ENCODE measurements at regions not wholly inside any gene's neighbourhood (a gene's known extent, or its start where the extent isn't known, plus 50 kb on each side); places are given as distances from the start of the nearest gene placed in this dataset.
"Not testable (repeated sequence)": the region's sequence is repeated elsewhere in the genome, so short reads cannot be mapped to it uniquely, and the experiment has no call there.

GRCh38 chr3:6697285-6697684 is 163.6 kb upstream of the GRM7 start:
- intact Hi-C loops (cut with DNase I), result no loop called here
- Histone ChIP-seq H3K27ac (no peak overlapping the region), H3K36me3 (no peaks in the 10 kb centered on the region), H3K9me3 (no peaks in the 10 kb centered on the region), H3K4me3 (replicated peaks in 1 of 3) (no peak overlapping the region), H3K4me1 (no peaks in the 10 kb centered on the region), H3K27me3 (no peaks in the 10 kb centered on the region)
- 88 to 91% methylated on average over 3 of the region's 3 CpGs for WGBS, 2 donors
- TF ChIP-seq CTCF (IDR thresholded peaks at IDR 0.05) (no peak), POLR2A (IDR thresholded peaks at IDR 0.05) (no peak)
- no peak for DNase-seq

GRCh38 chr3:6697722-6698121 is 163.2 kb upstream of the GRM7 start:
- H3K36me3 ChIP-seq, result no peaks in the 10 kb centered on the region
- TF ChIP-seq POLR2A (IDR thresholded peaks at IDR 0.05), result no peak
- no peak for TF ChIP-seq CTCF (IDR thresholded peaks at IDR 0.05)
- WGBS, 2 donors, result 86 to 88% methylated on average over 6 of the region's 6 CpGs
- H3K9me3 ChIP-seq, result no peaks in the 10 kb centered on the region
- intact Hi-C loops (cut with DNase I), result no loop called here
- no peaks in the 10 kb centered on the region for H3K27me3 ChIP-seq
- H3K4me3 ChIP-seq (replicated peaks in 1 of 3), result no peak overlapping the region
- DNase-seq, result no peak
- H3K27ac ChIP-seq, result no peak overlapping the region
- H3K4me1 ChIP-seq, result no peaks in the 10 kb centered on the region

DNA sequence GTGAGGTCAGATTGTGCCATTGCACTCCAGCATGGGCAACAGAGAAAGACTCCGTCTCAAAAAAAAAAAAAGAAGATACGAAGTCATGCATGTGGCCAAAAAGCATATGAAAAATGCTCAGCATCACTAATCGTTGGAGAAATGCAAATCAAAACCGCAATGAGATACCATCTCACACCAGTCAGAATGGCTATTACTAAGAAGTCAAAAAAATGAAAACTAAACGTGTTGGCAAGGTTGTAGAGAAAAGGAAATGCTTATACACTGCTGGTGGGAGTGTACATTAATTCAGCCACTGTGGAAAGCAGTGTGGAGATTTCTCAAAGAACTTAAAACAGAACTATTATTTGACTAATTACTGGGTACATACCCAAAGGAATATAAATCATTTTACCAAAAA is 156.1 kb upstream of the GRM7 start:
- intact Hi-C loops (cut with DNase I); H3K9me3 ChIP-seq; H3K27me3 ChIP-seq; H3K27ac ChIP-seq; H3K36me3 ChIP-seq; H3K4me1 ChIP-seq; H3K4me3 ChIP-seq (replicated peaks in 1 of 3); DNase-seq: not testable (repeated sequence)
- WGBS, 2 donors, result 69 to 71% methylated on average over 5 of the region's 5 CpGs

DNA sequence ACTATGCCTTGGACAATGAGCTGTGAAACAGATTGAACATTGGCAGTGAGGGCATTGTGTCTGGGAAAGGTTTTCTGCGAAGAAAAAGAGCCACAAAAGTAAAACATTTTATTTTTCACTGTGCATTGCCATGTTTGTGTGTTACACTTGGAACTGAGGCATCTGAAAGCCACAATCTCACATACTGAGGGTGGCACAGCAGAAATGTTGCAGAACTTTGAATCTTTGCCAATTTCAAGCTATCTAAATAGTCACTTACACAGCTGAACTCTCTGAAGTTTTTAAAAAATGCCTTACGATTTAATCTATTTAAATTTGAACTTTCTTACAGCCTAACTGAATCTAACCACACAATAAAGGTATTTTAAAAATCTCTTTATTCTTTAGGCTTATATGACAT is 154.1 kb upstream of the GRM7 start:
- Histone ChIP-seq H3K4me1 (no peaks in the 10 kb centered on the region), H3K4me3 (replicated peaks in 1 of 3) (no peak overlapping the region), H3K9me3 (no peaks in the 10 kb centered on the region), H3K27ac (no peak overlapping the region), H3K27me3 (no peaks in the 10 kb centered on the region), H3K36me3 (no peaks in the 10 kb centered on the region)
- no peak for DNase-seq
- 41 to 55% methylated on average over 2 of the region's 2 CpGs for WGBS, 2 donors
- intact Hi-C loops (cut with DNase I), result no loop called here
- TF ChIP-seq CTCF (IDR thresholded peaks at IDR 0.05), result no peak
- TF ChIP-seq POLR2A (IDR thresholded peaks at IDR 0.05), result no peak

- WGBS, 2 donors, result 61 to 70% methylated on average over 6 of the region's 6 CpGs
- Histone ChIP-seq H3K36me3 (no peaks in the 10 kb centered on the region), H3K27ac (no peak overlapping the region), H3K4me1 (no peaks in the 10 kb centered on the region), H3K4me3 (replicated peaks in 1 of 3) (no peak overlapping the region), H3K9me3 (no peaks in the 10 kb centered on the region), H3K27me3 (no peaks in the 10 kb centered on the region)
- TF ChIP-seq POLR2A (IDR thresholded peaks at IDR 0.05), result no peak
- TF ChIP-seq CTCF (IDR thresholded peaks at IDR 0.05), result no peak
- DNase-seq, result no peak
- intact Hi-C loops (cut with DNase I), result no loop called here
Observed at GRCh38 chr3:6709178-6709577, 151.7 kb upstream of the GRM7 start.

DNA sequence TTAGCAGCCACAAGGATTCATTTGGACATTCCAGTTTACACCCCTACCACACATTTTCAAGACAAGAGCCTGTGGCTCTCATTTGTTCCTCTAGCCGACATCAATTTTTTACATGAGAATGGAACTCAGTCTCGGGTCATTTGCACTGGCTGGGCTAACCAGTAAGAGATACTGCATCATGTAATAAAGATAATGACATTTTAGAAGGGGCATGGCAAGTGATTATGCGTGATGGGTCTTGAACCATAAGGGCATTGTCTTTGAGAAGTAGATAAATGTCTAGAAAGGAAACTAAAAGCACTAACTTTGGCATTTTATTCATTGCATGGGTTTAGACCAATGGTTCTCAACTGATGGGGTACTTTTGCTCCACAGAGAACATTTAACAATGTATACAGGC is 146.0 kb upstream of the GRM7 start:
- Histone ChIP-seq H3K9me3 (no peaks in the 10 kb centered on the region), H3K36me3 (no peaks in the 10 kb centered on the region), H3K4me3 (replicated peaks in 1 of 3) (no peak overlapping the region), H3K4me1 (no peaks in the 10 kb centered on the region), H3K27me3 (no peaks in the 10 kb centered on the region), H3K27ac (no peak overlapping the region)
- no peak for TF ChIP-seq POLR2A (IDR thresholded peaks at IDR 0.05)
- TF ChIP-seq CTCF (IDR thresholded peaks at IDR 0.05), result no peak
- WGBS, 2 donors, result 94 to 96% methylated on average over 3 of the region's 3 CpGs
- DNase-seq, result no peak
- intact Hi-C loops (cut with DNase I), result no loop called here
